K562 (cell line): ENCODE measurements at regions not wholly inside any gene's neighbourhood (a gene's known extent, or its start where the extent isn't known, plus 50 kb on each side); places are given as distances from the start of the nearest gene placed in this dataset.

Experiments
- CREB5 ChIP-seq: fragments of 250-450 bp; sonication (Bioruptor Pico); IDR thresholded peaks from 2 replicates; pipeline ENCODE4 v1.5.0; 2020; ENCODE audit warnings: mild to moderate bottlenecking
- GABPB1 ChIP-seq: sonication (generic); formaldehyde crosslinking; IDR thresholded peaks from 2 replicates; pipeline ENCODE4 v1.8.0; 2022; ENCODE audit warnings: mild to moderate bottlenecking, missing genetic modification reagents
- KLF10 ChIP-seq: fragments of 250-450 bp; sonication (Bioruptor Pico); IDR thresholded peaks from 2 replicates; pipeline ENCODE4 v1.6.1; 2021; ENCODE audit warnings: matching md5 sums
- NCOA2 ChIP-seq, 2 experiments: fragments of 450-650 bp; IDR thresholded peaks; 2 replicates each; pipeline ENCODE4 v1.6.1; 2018; ENCODE audit warnings: mild to moderate bottlenecking in 2 of 2, moderate library complexity in 1 of 2; ENCODE audit not compliant: partially characterized antibody in 2 of 2
- NR1H2 ChIP-seq: sonication (generic); formaldehyde crosslinking; IDR thresholded peaks from 2 replicates; pipeline ENCODE4 v1.4.0; 2020; ENCODE audit warnings: mild to moderate bottlenecking, missing genetic modification reagents
- PKNOX1 ChIP-seq: fragments of 450-650 bp; IDR thresholded peaks from 2 replicates; pipeline ENCODE4 v1.6.1; 2016
- RBM25 ChIP-seq: fragments of 200-400 bp; formaldehyde crosslinking; IDR thresholded peaks from 2 replicates; pipeline ENCODE4 v1.6.1; 2018; ENCODE audit warnings: low read length, low read depth, moderate library complexity; ENCODE audit not compliant: severe bottlenecking
- SMAD2 ChIP-seq: fragments of 150-350 bp; IDR thresholded peaks from 2 replicates; pipeline ENCODE4 v1.6.1; 2014; ENCODE audit warnings: low read depth, mild to moderate bottlenecking, low read length
- SMARCA4 ChIP-seq: fragments of 450-650 bp; IDR thresholded peaks from 2 replicates; pipeline ENCODE4 v1.6.1; 2016
- SMARCE1 ChIP-seq: fragments of 450-650 bp; IDR thresholded peaks from 2 replicates; pipeline ENCODE4 v1.7.1; 2016; ENCODE audit warnings: mild to moderate bottlenecking
- XRCC4 ChIP-seq: IDR thresholded peaks from one replicate; pipeline ENCODE4 v1.6.1; 2011; ENCODE audit not compliant: insufficient read depth, insufficient read length; ENCODE audit errors: extremely low read depth
- ZNF165 ChIP-seq: fragments of 250-450 bp; sonication (Bioruptor Pico); IDR thresholded peaks from 2 replicates; pipeline ENCODE4 v1.4.0; 2020; ENCODE audit warnings: borderline replicate concordance
- TF ChIP-seq, protein P1 (sequence below), 2 experiments: fragments of 450-650 bp; IDR thresholded peaks; 2 replicates each; pipeline ENCODE4 v1.6.1; 2016
- TF ChIP-seq, protein P2 (sequence below): fragments of 200-800 bp; sonication (Bioruptor generic); IDR thresholded peaks from 2 replicates; pipeline ENCODE4 v1.6.1; 2017; ENCODE audit warnings: missing genetic modification characterization, missing compliant biosample characterization

- TF ChIP-seq KLF10 (CRISPR knock-in tag) (no peak), PKNOX1 (no peak), SMAD2 (no peak), GABPB1 (CRISPR knock-in tag) (no peak), SMARCE1 (no peak), XRCC4 (no peak), NR1H2 (CRISPR knock-in tag) (no peak), ZNF165 (no peak), SMARCA4 (no peak), RBM25 (no peak), CREB5 (no peak), NCOA2 (IDR thresholded peaks at IDR 0.05; ENCODE audit: partially characterized antibody in 2 of 2) (no peak)
- TF ChIP-seq, protein P1, sequence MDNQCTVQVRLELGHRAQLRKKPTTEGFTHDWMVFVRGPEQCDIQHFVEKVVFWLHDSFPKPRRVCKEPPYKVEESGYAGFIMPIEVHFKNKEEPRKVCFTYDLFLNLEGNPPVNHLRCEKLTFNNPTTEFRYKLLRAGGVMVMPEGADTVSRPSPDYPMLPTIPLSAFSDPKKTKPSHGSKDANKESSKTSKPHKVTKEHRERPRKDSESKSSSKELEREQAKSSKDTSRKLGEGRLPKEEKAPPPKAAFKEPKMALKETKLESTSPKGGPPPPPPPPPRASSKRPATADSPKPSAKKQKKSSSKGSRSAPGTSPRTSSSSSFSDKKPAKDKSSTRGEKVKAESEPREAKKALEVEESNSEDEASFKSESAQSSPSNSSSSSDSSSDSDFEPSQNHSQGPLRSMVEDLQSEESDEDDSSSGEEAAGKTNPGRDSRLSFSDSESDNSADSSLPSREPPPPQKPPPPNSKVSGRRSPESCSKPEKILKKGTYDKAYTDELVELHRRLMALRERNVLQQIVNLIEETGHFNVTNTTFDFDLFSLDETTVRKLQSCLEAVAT (IDR thresholded peaks at IDR 0.05): no peak
- TF ChIP-seq, protein P2, sequence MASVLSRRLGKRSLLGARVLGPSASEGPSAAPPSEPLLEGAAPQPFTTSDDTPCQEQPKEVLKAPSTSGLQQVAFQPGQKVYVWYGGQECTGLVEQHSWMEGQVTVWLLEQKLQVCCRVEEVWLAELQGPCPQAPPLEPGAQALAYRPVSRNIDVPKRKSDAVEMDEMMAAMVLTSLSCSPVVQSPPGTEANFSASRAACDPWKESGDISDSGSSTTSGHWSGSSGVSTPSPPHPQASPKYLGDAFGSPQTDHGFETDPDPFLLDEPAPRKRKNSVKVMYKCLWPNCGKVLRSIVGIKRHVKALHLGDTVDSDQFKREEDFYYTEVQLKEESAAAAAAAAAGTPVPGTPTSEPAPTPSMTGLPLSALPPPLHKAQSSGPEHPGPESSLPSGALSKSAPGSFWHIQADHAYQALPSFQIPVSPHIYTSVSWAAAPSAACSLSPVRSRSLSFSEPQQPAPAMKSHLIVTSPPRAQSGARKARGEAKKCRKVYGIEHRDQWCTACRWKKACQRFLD (CRISPR knock-in tag): no peak
- TF ChIP-seq, all 486 proteins: peak for 0
These were observed 1082.9 kb downstream of the BCL11B start (continued) for GRCh38 chr14:98189062-98189461.
